H1 (cell line): ENCODE measurements at regions not wholly inside any gene's neighbourhood (a gene's known extent, or its start where the extent isn't known, plus 50 kb on each side); places are given as distances from the start of the nearest gene placed in this dataset.

ENCODE experiments used
- CTCF ChIA-PET: fragments of 300-600 bp; sonication (Branson Sonifier 250); formaldehyde crosslinking; loops from one replicate; lab custom pipeline; 2021; ENCODE audit not compliant: partially characterized antibody; lab: Charles Lee
- POLR2A ChIA-PET: fragments of 300-600 bp; sonication (Branson Sonifier 250); formaldehyde crosslinking; loops from one replicate; lab custom pipeline; 2021; ENCODE audit warnings: inconsistent platforms; ENCODE audit not compliant: partially characterized antibody; lab: Charles Lee
- DNase-seq, 2 experiments: peaks; one replicate each; pipeline versions ENCODE4 v3.0.0 to v3.0.0-alpha.2; 2010 to 2022; ENCODE audit warnings: low spot score in 2 of 2, low read depth in 1 of 2, mixed read lengths in 1 of 2
- FAIRE-seq: peaks from 2 replicates; lab custom pipeline; 2011; peaks lifted over from hg19 to GRCh38; lab: Jason Lieb, UNC
- H2AFZ ChIP-seq: 2 replicates; pipeline ENCODE4 v1.8.1; 2012; ENCODE audit warnings: low read length, inconsistent platforms
- H2AK5ac ChIP-seq: 2 replicates; pipeline ENCODE4 v1.6.1; 2013; ENCODE audit warnings: low read depth, low read length
- H2BK120ac ChIP-seq: replicated peaks from 2 replicates; pipeline ENCODE3; 2013; ENCODE audit warnings: low read depth, low read length, inconsistent platforms
- H2BK12ac ChIP-seq: 2 replicates; pipeline ENCODE4 v1.6.1; 2013; ENCODE audit warnings: low read depth, low read length
- H2BK15ac ChIP-seq: 2 replicates; pipeline ENCODE4 v1.6.1; 2013; ENCODE audit warnings: low read length
- H2BK20ac ChIP-seq: 2 replicates; pipeline ENCODE4 v1.6.1; 2013; ENCODE audit warnings: low read length
- H2BK5ac ChIP-seq: 2 replicates; pipeline ENCODE4 v1.6.1; 2013; ENCODE audit warnings: low read depth, low read length
- H3K14ac ChIP-seq: 2 replicates; pipeline ENCODE4 v1.6.1; 2013; ENCODE audit warnings: inconsistent platforms; ENCODE audit not compliant: insufficient read length
- H3K18ac ChIP-seq: 2 replicates; pipeline ENCODE4 v1.6.1; 2013; ENCODE audit warnings: low read length; ENCODE audit errors: extremely low read depth
- H3K23ac ChIP-seq: 2 replicates; pipeline ENCODE4 v1.6.1; 2013; ENCODE audit warnings: inconsistent platforms; ENCODE audit not compliant: insufficient read length
- H3K23me2 ChIP-seq: 2 replicates; pipeline ENCODE4 v1.6.1; 2013; ENCODE audit warnings: low read depth, low read length
- H3K27ac ChIP-seq: 2 replicates; pipeline ENCODE4 v1.6.1; 2011; ENCODE audit warnings: low read depth, low read length, inconsistent platforms
- H3K27me3 ChIP-seq, 4 experiments: replicated peaks in 1 of 4; 1 replicate in 1 of 4; 2 replicates in 3 of 4; pipeline versions ENCODE4 v1.6.1 to v1.8.1; 2011 to 2013; ENCODE audit warnings: low read length in 3 of 4, mild to moderate bottlenecking in 3 of 4, inconsistent platforms in 2 of 4, mixed read lengths in 2 of 4, moderate library complexity in 1 of 4; ENCODE audit not compliant: control insufficient read depth in 3 of 4, insufficient read depth in 3 of 4; ENCODE audit errors: extremely low read depth in 1 of 4
- H3K36me3 ChIP-seq, 4 experiments: 2 replicates each; pipeline versions ENCODE4 v1.6.1 to v1.8.1; 2011 to 2013; ENCODE audit warnings: mild to moderate bottlenecking in 4 of 4, low read length in 3 of 4, moderate library complexity in 2 of 4, control low read depth in 1 of 4, inconsistent platforms in 1 of 4; ENCODE audit not compliant: insufficient read depth in 4 of 4, control insufficient read depth in 2 of 4
- H3K4ac ChIP-seq: replicated peaks from 2 replicates; pipeline ENCODE3; 2013; ENCODE audit warnings: low read length, low read depth, mixed read lengths, inconsistent platforms; ENCODE audit not compliant: insufficient read length
- H3K4me1 ChIP-seq, 4 experiments: replicated peaks in 1 of 4; 1 replicate in 1 of 4; 2 replicates in 3 of 4; pipeline versions ENCODE4 v1.6.1 to v1.8.1; 2011 to 2013; ENCODE audit warnings: low read length in 3 of 4, inconsistent platforms in 2 of 4, mixed read lengths in 1 of 4; ENCODE audit not compliant: insufficient read depth in 4 of 4, control insufficient read depth in 3 of 4
- H3K4me2 ChIP-seq, 2 experiments: 2 replicates each; pipeline versions ENCODE4 v1.6.1 to v1.8.1; 2011 to 2013; ENCODE audit warnings: low read depth in 2 of 2, low read length in 2 of 2, control low read depth in 1 of 2, inconsistent platforms in 1 of 2, mild to moderate bottlenecking in 1 of 2; ENCODE audit not compliant: insufficient read depth in 1 of 2
- H3K4me3 ChIP-seq, 4 experiments: fragments of 200-600, 300-600 bp in 1 of 4; sonication (generic), shearing (Covaris generic), sonication (Bioruptor Twin) in 1 of 4; 2 replicates each; pipeline versions ENCODE4 v1.5.1 to v1.8.1; 2011 to 2016; ENCODE audit warnings: low read length in 4 of 4, low read depth in 3 of 4, control low read depth in 2 of 4, inconsistent platforms in 2 of 4, mild to moderate bottlenecking in 2 of 4, mixed read lengths in 1 of 4, moderate library complexity in 1 of 4; ENCODE audit not compliant: insufficient read depth in 2 of 4; ENCODE audit errors: extremely low read depth in 1 of 4
- H3K56ac ChIP-seq: replicated peaks from 2 replicates; pipeline ENCODE3; 2013; ENCODE audit warnings: low read depth, mild to moderate bottlenecking, mixed read lengths, low read length, inconsistent platforms; ENCODE audit not compliant: insufficient read length
- H3K79me1 ChIP-seq: 2 replicates; pipeline ENCODE4 v1.6.1; 2013; ENCODE audit warnings: low read depth, low read length, control low read depth
- H3K79me2 ChIP-seq, 2 experiments: 2 replicates each; pipeline versions ENCODE4 v1.6.1 to v1.8.1; 2012 to 2013; ENCODE audit warnings: low read length in 2 of 2, mild to moderate bottlenecking in 2 of 2, inconsistent platforms in 1 of 2; ENCODE audit not compliant: insufficient read depth in 2 of 2, control insufficient read depth in 1 of 2
- H3K9ac ChIP-seq, 4 experiments: replicated peaks in 1 of 4; 1 replicate in 1 of 4; 2 replicates in 3 of 4; pipeline versions ENCODE4 v1.6.1 to v1.8.1; 2011 to 2013; ENCODE audit warnings: low read depth in 3 of 4, low read length in 3 of 4, control low read depth in 2 of 4, mild to moderate bottlenecking in 2 of 4, moderate library complexity in 2 of 4, inconsistent platforms in 1 of 4; ENCODE audit errors: extremely low read depth in 1 of 4
- H3K9me3 ChIP-seq, 2 experiments: 2 replicates each; pipeline versions ENCODE4 v1.6.1 to v1.8.1; 2012 to 2013; ENCODE audit warnings: mild to moderate bottlenecking in 2 of 2, moderate library complexity in 2 of 2, control low read depth in 1 of 2, inconsistent platforms in 1 of 2, low read depth in 1 of 2, low read length in 1 of 2, mixed read lengths in 1 of 2; ENCODE audit not compliant: insufficient read depth in 2 of 2
- H4K20me1 ChIP-seq, 2 experiments: replicated peaks in 1 of 2; 2 replicates each; pipeline versions ENCODE3 to v1.8.1; 2011 to 2013; ENCODE audit warnings: inconsistent platforms in 2 of 2, low read length in 2 of 2, mild to moderate bottlenecking in 1 of 2; ENCODE audit not compliant: insufficient read depth in 2 of 2, control insufficient read depth in 1 of 2
- H4K5ac ChIP-seq: 2 replicates; pipeline ENCODE4 v1.6.1; 2013; ENCODE audit warnings: low read length, low read depth, mixed read lengths, inconsistent platforms; ENCODE audit not compliant: insufficient read length
- H4K8ac ChIP-seq: 2 replicates; pipeline ENCODE4 v1.8.0; 2013; ENCODE audit warnings: mild to moderate bottlenecking, moderate library complexity, low read length, inconsistent platforms; ENCODE audit not compliant: insufficient read depth; ENCODE audit errors: extremely low read depth
- H4K91ac ChIP-seq: replicated peaks from 2 replicates; pipeline ENCODE3; 2013; ENCODE audit warnings: low read length, mixed read lengths, inconsistent platforms; ENCODE audit not compliant: insufficient read length
- JUN ChIP-seq: IDR thresholded peaks from 2 replicates; pipeline ENCODE4 v1.6.1; 2011; ENCODE audit warnings: low read depth, mild to moderate bottlenecking, improper control_type of control experiment, low read length
- JUND ChIP-seq: IDR thresholded peaks from 2 replicates; pipeline ENCODE4 v1.6.1; 2011; ENCODE audit warnings: mild to moderate bottlenecking, improper control_type of control experiment, low read length
- NRF1 ChIP-seq: IDR thresholded peaks from 2 replicates; pipeline ENCODE4 v1.6.1; 2011; ENCODE audit warnings: mild to moderate bottlenecking, low read depth, low read length, improper control_type of control experiment
- RFX5 ChIP-seq: IDR thresholded peaks from 2 replicates; pipeline ENCODE4 v1.6.1; 2011; ENCODE audit warnings: low read depth, low read length, improper control_type of control experiment, borderline replicate concordance
- SIN3A ChIP-seq, 2 experiments: IDR thresholded peaks in 1 of 2; conservative IDR thresholded peaks in 1 of 2; 2 replicates each; pipeline ENCODE4 v1.6.1; 2011 to 2012; ENCODE audit warnings: low read length in 2 of 2, improper control_type of control experiment in 1 of 2, low read depth in 1 of 2, mild to moderate bottlenecking in 1 of 2
- SP1 ChIP-seq: IDR thresholded peaks from 2 replicates; pipeline ENCODE4 v1.6.1; 2011; ENCODE audit warnings: low read depth, low read length
- YY1 ChIP-seq: IDR thresholded peaks from 2 replicates; pipeline ENCODE4 v1.6.1; 2011; ENCODE audit warnings: low read depth, mild to moderate bottlenecking, low read length
- WGBS, 2 experiments: shearing (Covaris generic) in 1 of 2; methylation state at CpG; one replicate each; pipeline versions ENCODE4 v1.1.6 to v1.1.7; 2013 to 2015; ENCODE audit warnings: low lambda C conversion rate in 2 of 2, mixed read lengths in 2 of 2, inconsistent platforms in 1 of 2, low coverage in 1 of 2, missing lambda C conversion rate in 1 of 2; ENCODE audit not compliant: insufficient replicate concordance in 2 of 2, insufficient coverage in 1 of 2, insufficient read length in 1 of 2; ENCODE audit errors: extremely low coverage in 1 of 2, missing lambda C conversion rate in 1 of 2; 5-methylcytosine and 5-hydroxymethylcytosine counted together

GRCh38 chrX:10086676-10087075 is 70.1 kb upstream of the CLCN4 start:
- CTCF ChIA-PET, result interaction anchor here (0.5 kb wide), 1 partner anchor 98 kb away, joined by 4 read pairs; no protein-coding TSS in a partner anchor
- WGBS, 2 experiments, result 95% methylated on average over 5 of the region's 8 CpGs; no CpG with 5 or more reads in 1 of the 2 experiments
- TF ChIP-seq JUN, result no peak
- TF ChIP-seq NRF1, result no peak
- TF ChIP-seq YY1, result no peak
- no peak for TF ChIP-seq RFX5
- no peak for TF ChIP-seq SP1
- TF ChIP-seq JUND, result no peak
- TF ChIP-seq SIN3A (conservative IDR thresholded peaks at IDR 0.05 in 1 of 2, IDR thresholded peaks at IDR 0.05 in 1 of 2; ENCODE audit: low read depth in 1 of 2, low read length in 2 of 2), result no peak

More at GRCh38 chrX:10086676-10087075, 70.1 kb upstream of the CLCN4 start:
- Histone ChIP-seq H2BK12ac (no peak overlapping the region), H3K79me2 (no peaks in the 10 kb centered on the region), H3K4me3 (no peak overlapping the region), H3K4me1 (peaks cover 0 to 5% (median 0%) of the 10 kb centered on the region in 4 experiments; a peak in 3 of 7 replicates), H3K23ac (no peak overlapping the region), H2BK20ac (no peak overlapping the region), H4K5ac (no peak overlapping the region), H2BK15ac (no peak overlapping the region), H3K79me1 (no peaks in the 10 kb centered on the region), H2BK5ac (no peak overlapping the region), H3K23me2 (no peaks in the 10 kb centered on the region), H2AK5ac (no peak overlapping the region), H4K8ac (no peak overlapping the region), H4K20me1 (no peaks in the 10 kb centered on the region), H3K27ac (no peak overlapping the region), H3K4me2 (no peak overlapping the region), H2AFZ (no peak overlapping the region), H2BK120ac (no peak overlapping the region), H3K36me3 (peaks cover 0 to 11% (median 0%) of the 10 kb centered on the region in 4 experiments; a peak in 4 of 8 replicates), H3K18ac (no peak overlapping the region), H3K9me3 (no peaks in the 10 kb centered on the region), H3K56ac (no peak overlapping the region), H3K14ac (no peak overlapping the region), H3K27me3 (no peaks in the 10 kb centered on the region), H3K4ac (no peak overlapping the region), H4K91ac (no peak overlapping the region), H3K9ac (no peak overlapping the region)
- FAIRE-seq (no peak), DNase-seq (no peak)
- POLR2A ChIA-PET, result no interaction called here
